ENCODE measurements at regions not wholly inside any gene's neighbourhood (a gene's known extent, or its start where the extent isn't known, plus 50 kb on each side); places are given as distances from the start of the nearest gene placed in this dataset.
A peak's percentile ranks its signal among the peaks of the same experiment; 100 is the strongest.

DNA sequence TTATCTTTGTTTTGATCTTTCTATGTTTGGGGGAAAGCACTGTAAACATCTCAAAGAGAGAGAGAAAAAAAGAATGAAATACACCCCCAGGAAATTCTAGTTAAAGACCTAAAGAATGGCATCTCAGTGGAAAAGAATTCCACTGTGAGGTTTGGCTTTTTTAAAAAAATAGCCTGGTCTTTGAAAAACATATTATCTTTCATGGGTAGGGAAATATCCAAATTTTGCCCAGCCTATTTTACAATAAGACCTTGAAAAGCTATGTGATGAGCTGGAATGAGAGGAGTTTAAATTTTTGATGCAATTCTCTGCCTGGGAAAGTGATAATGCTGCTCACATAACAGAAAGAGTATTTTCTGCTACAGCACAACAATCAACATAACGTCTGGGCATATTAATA, 348.1 kb upstream of the WWC1 start:
- intact Hi-C loops (cut with DNase I): no loop called here
- DNase-seq (no peak), FAIRE-seq (no peak), ATAC-seq (no peak)
- H3K4me3 ChIP-seq: no peak overlapping the region
- no peaks in the 10 kb centered on the region for H3K9me3 ChIP-seq
- no peaks in the 10 kb centered on the region for H3K36me3 ChIP-seq
- 38 to 50% methylated on average over 1 of the region's 1 CpG for WGBS, 2 donors
- no peak overlapping the region for H3K27ac ChIP-seq
- H3K4me1 ChIP-seq: no peaks in the 10 kb centered on the region
- no peaks in the 10 kb centered on the region for H3K27me3 ChIP-seq
- TF ChIP-seq, protein P1, sequence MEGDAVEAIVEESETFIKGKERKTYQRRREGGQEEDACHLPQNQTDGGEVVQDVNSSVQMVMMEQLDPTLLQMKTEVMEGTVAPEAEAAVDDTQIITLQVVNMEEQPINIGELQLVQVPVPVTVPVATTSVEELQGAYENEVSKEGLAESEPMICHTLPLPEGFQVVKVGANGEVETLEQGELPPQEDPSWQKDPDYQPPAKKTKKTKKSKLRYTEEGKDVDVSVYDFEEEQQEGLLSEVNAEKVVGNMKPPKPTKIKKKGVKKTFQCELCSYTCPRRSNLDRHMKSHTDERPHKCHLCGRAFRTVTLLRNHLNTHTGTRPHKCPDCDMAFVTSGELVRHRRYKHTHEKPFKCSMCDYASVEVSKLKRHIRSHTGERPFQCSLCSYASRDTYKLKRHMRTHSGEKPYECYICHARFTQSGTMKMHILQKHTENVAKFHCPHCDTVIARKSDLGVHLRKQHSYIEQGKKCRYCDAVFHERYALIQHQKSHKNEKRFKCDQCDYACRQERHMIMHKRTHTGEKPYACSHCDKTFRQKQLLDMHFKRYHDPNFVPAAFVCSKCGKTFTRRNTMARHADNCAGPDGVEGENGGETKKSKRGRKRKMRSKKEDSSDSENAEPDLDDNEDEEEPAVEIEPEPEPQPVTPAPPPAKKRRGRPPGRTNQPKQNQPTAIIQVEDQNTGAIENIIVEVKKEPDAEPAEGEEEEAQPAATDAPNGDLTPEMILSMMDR (IDR thresholded peaks at IDR 0.05): no peak

DNA sequence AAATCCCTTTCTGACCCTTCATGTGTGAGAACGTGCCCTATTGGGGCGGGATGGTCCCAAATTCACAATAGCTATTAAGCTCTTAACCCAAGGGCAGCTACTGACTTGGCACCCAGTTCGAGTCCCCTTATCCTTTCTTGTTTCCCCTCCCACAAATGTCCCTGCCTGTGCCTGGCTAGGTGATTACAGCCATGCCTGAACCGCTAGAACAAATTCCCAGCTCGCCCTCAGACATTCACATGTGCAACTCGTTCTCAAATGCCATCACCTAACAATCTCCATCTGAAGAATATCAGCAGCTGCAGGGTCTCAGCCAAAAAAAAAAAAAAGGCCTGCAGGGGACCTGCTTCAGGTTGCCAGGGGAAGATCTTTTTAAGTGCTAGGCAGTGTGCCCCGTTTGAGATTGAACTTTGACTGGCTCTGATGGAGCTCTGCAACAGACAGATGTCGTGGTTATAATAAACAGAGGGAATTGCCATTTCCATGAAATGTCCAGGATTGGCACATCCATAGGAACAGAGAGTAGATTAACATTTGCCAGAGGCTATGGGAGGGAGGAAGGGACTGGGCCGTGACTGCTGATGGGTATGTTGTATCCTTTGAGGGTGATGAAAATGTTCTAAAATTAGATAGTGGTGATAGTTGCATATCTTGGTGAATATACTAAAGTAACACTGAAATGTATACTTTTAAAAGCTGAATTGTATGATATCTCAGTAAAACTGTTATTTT, 347.2 kb upstream of the WWC1 start:
- FAIRE-seq: no peak

DNA sequence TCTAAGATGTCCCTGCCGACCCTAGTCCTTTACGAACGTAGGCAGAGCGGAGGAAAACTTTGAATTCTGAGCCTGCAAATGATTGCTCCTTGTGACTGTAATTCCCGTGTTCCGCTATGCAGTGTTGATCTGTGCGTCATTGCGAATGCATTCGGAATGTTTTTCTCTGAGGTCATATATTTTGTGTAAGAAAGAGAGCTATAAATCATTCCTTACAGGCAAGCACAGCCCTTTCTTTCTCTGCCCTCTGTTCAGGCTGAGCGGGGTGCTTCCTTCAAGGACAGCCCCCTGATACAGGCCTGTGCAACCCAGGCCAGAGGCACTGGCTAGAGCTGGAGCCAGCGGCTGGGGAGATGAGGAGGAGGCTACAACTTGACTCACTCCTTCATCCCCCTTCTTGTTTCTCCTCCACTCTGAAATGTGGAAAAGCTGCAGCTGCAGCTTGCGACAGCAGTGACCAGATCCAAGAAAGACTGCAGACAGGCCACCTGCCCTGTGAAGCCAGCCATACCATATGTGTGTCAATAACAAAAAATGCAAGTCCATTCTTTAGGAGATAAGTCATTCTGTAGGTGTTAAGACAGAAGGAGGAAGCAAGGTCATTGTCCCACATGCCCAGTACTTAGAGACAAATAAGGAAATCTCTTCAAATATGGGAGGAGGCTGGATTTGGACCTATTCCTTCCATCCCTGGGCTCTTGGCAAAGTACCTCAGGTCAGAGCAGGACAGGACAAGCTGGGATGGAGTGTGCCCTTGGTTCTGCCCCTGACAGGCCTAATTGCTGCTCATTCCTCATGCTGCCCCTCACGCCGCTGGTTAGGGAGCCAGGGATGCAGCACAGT, 345.7 kb upstream of the WWC1 start:
- Histone ChIP-seq H3K4me3 (no peak overlapping the region), H3K27ac (no peak overlapping the region), H3K27me3 (no peaks in the 10 kb centered on the region), H3K4me1 (no peaks in the 10 kb centered on the region), H3K36me3 (no peaks in the 10 kb centered on the region), H3K9me3 (no peaks in the 10 kb centered on the region)
- intact Hi-C loops (cut with DNase I): no loop called here
- FAIRE-seq (no peak), ATAC-seq (peak in 1 of 4 donors; percentile 26), DNase-seq (no peak)
- 65 to 66% methylated on average over 14 of the region's 14 CpGs for WGBS, 2 donors
- TF ChIP-seq, protein P1 (IDR thresholded peaks at IDR 0.05): no peak

More for the DNA sequence above, 347.2 kb upstream of the WWC1 start:
- H3K4me1 ChIP-seq: no peaks in the 10 kb centered on the region
- TF ChIP-seq, protein P1 (IDR thresholded peaks at IDR 0.05): no peak
- H3K4me3 ChIP-seq: no peak overlapping the region
- ATAC-seq (no peak), DNase-seq (no peak)
- WGBS, 2 donors: 55 to 64% methylated on average over 9 of the region's 9 CpGs
- no peaks in the 10 kb centered on the region for H3K36me3 ChIP-seq
- intact Hi-C loops (cut with DNase I): no loop called here
- H3K27me3 ChIP-seq: no peaks in the 10 kb centered on the region
- no peaks in the 10 kb centered on the region for H3K9me3 ChIP-seq
- no peak overlapping the region for H3K27ac ChIP-seq

DNA sequence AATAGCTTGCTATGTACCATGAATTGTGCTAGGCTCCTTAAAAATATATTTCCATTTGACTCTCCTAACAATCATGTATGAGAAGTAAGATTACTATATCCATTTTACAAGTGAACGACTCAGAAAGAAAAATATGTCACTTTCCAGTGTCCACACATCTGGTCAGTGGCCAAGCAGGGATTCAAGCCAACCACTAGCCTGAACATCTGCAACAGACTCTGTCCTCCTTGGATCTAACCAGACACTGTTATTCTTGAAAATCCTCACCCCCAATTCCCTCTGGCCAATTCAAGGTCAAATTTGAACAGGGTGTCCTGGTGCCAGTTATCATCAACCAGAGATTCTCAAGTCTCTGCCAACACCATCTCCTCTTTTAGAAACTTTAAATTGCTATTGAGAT, 344.1 kb upstream of the WWC1 start:
- WGBS, 2 donors: 31 to 48% methylated on average over 1 of the region's 1 CpG
- intact Hi-C loops (cut with DNase I): no loop called here
- no peak for DNase-seq
- TF ChIP-seq, protein P1 (IDR thresholded peaks at IDR 0.05): no peak
- ATAC-seq: no peak
- no peaks in the 10 kb centered on the region for H3K27me3 ChIP-seq
- FAIRE-seq: no peak
- H3K27ac ChIP-seq: no peak overlapping the region
- H3K4me1 ChIP-seq: no peaks in the 10 kb centered on the region
- no peaks in the 10 kb centered on the region for H3K36me3 ChIP-seq
- H3K9me3 ChIP-seq: no peaks in the 10 kb centered on the region
- no peak overlapping the region for H3K4me3 ChIP-seq

DNA sequence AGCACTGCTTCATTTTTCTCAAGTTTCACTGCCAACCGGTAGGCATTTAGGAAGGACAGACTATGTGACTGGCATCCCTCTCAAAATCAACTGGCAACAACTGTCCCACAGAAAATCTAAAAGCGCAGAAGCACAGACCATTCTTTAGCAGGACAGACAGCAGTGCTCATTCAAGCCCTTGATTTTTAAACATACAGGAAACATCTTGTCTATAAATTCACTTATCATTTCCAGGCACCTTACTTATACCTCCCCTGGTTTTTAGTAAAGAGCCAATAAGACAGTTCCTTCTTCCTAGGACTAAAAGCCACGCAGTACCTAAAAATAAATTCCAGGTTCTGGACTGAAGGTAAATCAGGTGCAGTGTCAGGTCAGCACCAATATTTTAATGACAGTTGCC, 343.2 kb upstream of the WWC1 start:
- 82 to 89% methylated on average over 3 of the region's 3 CpGs for WGBS, 2 donors
- intact Hi-C loops (cut with DNase I): no loop called here
- no peak overlapping the region for H3K27ac ChIP-seq
- H3K9me3 ChIP-seq: no peaks in the 10 kb centered on the region
- TF ChIP-seq, protein P1 (IDR thresholded peaks at IDR 0.05): no peak
- ATAC-seq: no peak
- no peak for DNase-seq
- no peak overlapping the region for H3K4me3 ChIP-seq
- H3K27me3 ChIP-seq: no peaks in the 10 kb centered on the region
- no peaks in the 10 kb centered on the region for H3K4me1 ChIP-seq
- FAIRE-seq: no peak
- no peaks in the 10 kb centered on the region for H3K36me3 ChIP-seq

Data from pancreas (tissue), 10 donors.